H54 (cell line): ENCODE measurements at regions not wholly inside any gene's neighbourhood (a gene's known extent, or its start where the extent isn't known, plus 50 kb on each side); places are given as distances from the start of the nearest gene placed in this dataset.

ENCODE experiments used
- DNase-seq: peaks from one replicate; pipeline ENCODE4 v3.0.0; 2011; ENCODE audit warnings: low spot score, mixed read lengths; ENCODE audit not compliant: insufficient read length
- FAIRE-seq: peaks from 3 replicates; lab custom pipeline; 2011; peaks lifted over from hg19 to GRCh38; lab: Jason Lieb, UNC
- POLR2A ChIP-seq: IDR thresholded peaks from 2 replicates; pipeline ENCODE4 v1.6.1; 2011; ENCODE audit warnings: low read depth, mild to moderate bottlenecking, low read length

GRCh38 chr1:55484173-55484572 is 269.0 kb upstream of the USP24 start:
- FAIRE-seq, result no peak
- TF ChIP-seq POLR2A, result no peak
- no peak for DNase-seq

GRCh38 chr1:55483523-55483922 is 268.4 kb upstream of the USP24 start:
- TF ChIP-seq POLR2A, result no peak
- FAIRE-seq, result no peak
- DNase-seq, result no peak

GRCh38 chr1:55481634-55482033 is 266.5 kb upstream of the USP24 start:
- FAIRE-seq (no peak), DNase-seq (no peak)
- no peak for TF ChIP-seq POLR2A

GRCh38 chr1:55480029-55480795 is 265.0 kb upstream of the USP24 start:
- FAIRE-seq (no peak), DNase-seq (no peak)
- no peak for TF ChIP-seq POLR2A

GRCh38 chr1:55478742-55479141 is 263.6 kb upstream of the USP24 start:
- TF ChIP-seq POLR2A, result no peak
- DNase-seq (no peak), FAIRE-seq (no peak)

GRCh38 chr1:55477953-55478352 is 262.8 kb upstream of the USP24 start:
- no peak for FAIRE-seq
- DNase-seq, result no peak
- no peak for TF ChIP-seq POLR2A

GRCh38 chr1:55476445-55477015 is 261.4 kb upstream of the USP24 start:
- DNase-seq, result no peak
- no peak for TF ChIP-seq POLR2A
- FAIRE-seq, result no peak

GRCh38 chr1:55474168-55474786 is 259.1 kb upstream of the USP24 start:
- no peak for TF ChIP-seq POLR2A
- no peak for DNase-seq
- no peak for FAIRE-seq

- DNase-seq (no peak), FAIRE-seq (no peak)
- no peak for TF ChIP-seq POLR2A
Measured at GRCh38 chr1:55473661-55474060, 258.5 kb upstream of the USP24 start.

GRCh38 chr1:55472784-55473183 is 257.6 kb upstream of the USP24 start:
- TF ChIP-seq POLR2A, result no peak
- DNase-seq (peak; percentile 24), FAIRE-seq (peak; percentile 95)

GRCh38 chr1:55472115-55472514 is 257.0 kb upstream of the USP24 start:
- no peak for FAIRE-seq
- TF ChIP-seq POLR2A, result no peak
- no peak for DNase-seq

- TF ChIP-seq POLR2A, result no peak
- no peak for DNase-seq
- no peak for FAIRE-seq
Measured at GRCh38 chr1:55468142-55468795, 253.1 kb upstream of the USP24 start.

- FAIRE-seq (no peak), DNase-seq (no peak)
- TF ChIP-seq POLR2A, result no peak
Measured at GRCh38 chr1:55466921-55467320, 251.8 kb upstream of the USP24 start.

- no peak for FAIRE-seq
- DNase-seq, result no peak
- TF ChIP-seq POLR2A, result no peak
Measured at GRCh38 chr1:55466373-55466772, 251.2 kb upstream of the USP24 start.
